ENCODE measurements at regions not wholly inside any gene's neighbourhood (a gene's known extent, or its start where the extent isn't known, plus 50 kb on each side); places are given as distances from the start of the nearest gene placed in this dataset.

GRCh38 chr11:56932572-56933220 is 56.0 kb upstream of the OR5AK2 start:
- CTCF ChIA-PET = no interaction called here
- no peaks in the 10 kb centered on the region for H3K36me3 Mint-ChIP-seq (ENCODE audit: low read depth)

GRCh38 chr11:56923116-56923515 is 65.6 kb upstream of the OR5AK2 start:
- H3K9me3 Mint-ChIP-seq = peaks cover 4% of the 10 kb centered on the region
- POLR2A ChIA-PET = no interaction called here
- H3K27ac Mint-ChIP-seq = no peak overlapping the region
- CTCF ChIA-PET = no interaction called here
- no peak for DNase-seq
- H3K4me1 Mint-ChIP-seq = no peaks in the 10 kb centered on the region
- no peaks in the 10 kb centered on the region for H3K36me3 Mint-ChIP-seq (ENCODE audit: low read depth)
- H3K27me3 Mint-ChIP-seq = no peaks in the 10 kb centered on the region
- no peak overlapping the region for H3K4me3 Mint-ChIP-seq

More at GRCh38 chr11:56932572-56933220, 56.0 kb upstream of the OR5AK2 start:
- Mint-ChIP-seq H3K4me1 (no peaks in the 10 kb centered on the region), H3K4me3 (no peak overlapping the region), H3K27ac (no peak overlapping the region), H3K9me3 (peaks cover 2% of the 10 kb centered on the region), H3K27me3 (no peaks in the 10 kb centered on the region)
- DNase-seq = no peak
- POLR2A ChIA-PET = no interaction called here

GRCh38 chr11:56922421-56922820 is 66.3 kb upstream of the OR5AK2 start:
- Mint-ChIP-seq H3K4me3 (no peak overlapping the region), H3K27me3 (no peaks in the 10 kb centered on the region)
- CTCF ChIA-PET = no interaction called here

GRCh38 chr11:56917708-56918400 is 70.9 kb upstream of the OR5AK2 start:
- POLR2A ChIA-PET = no interaction called here
- Mint-ChIP-seq H3K4me3 (no peak overlapping the region), H3K4me1 (no peaks in the 10 kb centered on the region), H3K27ac (no peak overlapping the region), H3K9me3 (peaks cover 4% of the 10 kb centered on the region), H3K36me3 (ENCODE audit: low read depth) (no peaks in the 10 kb centered on the region), H3K27me3 (no peaks in the 10 kb centered on the region)
- DNase-seq = no peak
- CTCF ChIA-PET = no interaction called here

More at GRCh38 chr11:56922421-56922820, 66.3 kb upstream of the OR5AK2 start:
- Mint-ChIP-seq H3K36me3 (ENCODE audit: low read depth) (no peaks in the 10 kb centered on the region), H3K27ac (no peak overlapping the region), H3K4me1 (no peaks in the 10 kb centered on the region), H3K9me3 (peaks cover 4% of the 10 kb centered on the region)
- DNase-seq = no peak
- POLR2A ChIA-PET = no interaction called here

- POLR2A ChIA-PET = no interaction called here
- no peak overlapping the region for H3K4me3 Mint-ChIP-seq
Observed at GRCh38 chr11:56916587-56916986, 72.1 kb upstream of the OR5AK2 start.

GRCh38 chr11:56916162-56916561 is 72.6 kb upstream of the OR5AK2 start:
- no peak overlapping the region for H3K27ac Mint-ChIP-seq

More at GRCh38 chr11:56916587-56916986, 72.1 kb upstream of the OR5AK2 start:
- no peak for DNase-seq
- CTCF ChIA-PET = no interaction called here
- no peak overlapping the region for H3K27ac Mint-ChIP-seq
- no peaks in the 10 kb centered on the region for H3K36me3 Mint-ChIP-seq (ENCODE audit: low read depth)
- H3K27me3 Mint-ChIP-seq = no peaks in the 10 kb centered on the region
- H3K9me3 Mint-ChIP-seq = peaks cover 4% of the 10 kb centered on the region
- no peaks in the 10 kb centered on the region for H3K4me1 Mint-ChIP-seq

GRCh38 chr11:56911312-56911711 is 77.4 kb upstream of the OR5AK2 start:
- Mint-ChIP-seq H3K27me3 (no peaks in the 10 kb centered on the region), H3K9me3 (no peaks in the 10 kb centered on the region), H3K27ac (no peak overlapping the region), H3K36me3 (ENCODE audit: low read depth) (no peaks in the 10 kb centered on the region), H3K4me3 (no peak overlapping the region), H3K4me1 (no peaks in the 10 kb centered on the region)
- ChIA-PET CTCF (no interaction called here), POLR2A (no interaction called here)
- no peak for DNase-seq

More at GRCh38 chr11:56916162-56916561, 72.6 kb upstream of the OR5AK2 start:
- ChIA-PET CTCF (no interaction called here), POLR2A (no interaction called here)
- Mint-ChIP-seq H3K36me3 (ENCODE audit: low read depth) (no peaks in the 10 kb centered on the region), H3K4me3 (no peak overlapping the region), H3K4me1 (no peaks in the 10 kb centered on the region), H3K27me3 (no peaks in the 10 kb centered on the region), H3K9me3 (peaks cover 4% of the 10 kb centered on the region)
- DNase-seq = no peak

- Mint-ChIP-seq H3K4me3 (no peak overlapping the region), H3K36me3 (ENCODE audit: low read depth) (no peaks in the 10 kb centered on the region), H3K27me3 (no peaks in the 10 kb centered on the region), H3K27ac (no peak overlapping the region), H3K4me1 (no peaks in the 10 kb centered on the region), H3K9me3 (no peaks in the 10 kb centered on the region)
- ChIA-PET POLR2A (no interaction called here), CTCF (interaction anchor here (0.6 kb wide), 1 partner anchor 571 kb away, joined by 3 read pairs; no protein-coding TSS in a partner anchor)
- no peak for DNase-seq
Observed at GRCh38 chr11:56910785-56911184, 77.9 kb upstream of the OR5AK2 start.

GRCh38 chr11:56910046-56910773 is 78.5 kb upstream of the OR5AK2 start:
- H3K4me1 Mint-ChIP-seq = no peaks in the 10 kb centered on the region
- no peaks in the 10 kb centered on the region for H3K36me3 Mint-ChIP-seq (ENCODE audit: low read depth)
- H3K27ac Mint-ChIP-seq = no peak overlapping the region
- no peaks in the 10 kb centered on the region for H3K9me3 Mint-ChIP-seq
- ChIA-PET POLR2A (no interaction called here), CTCF (interaction anchor here (0.6 kb wide), 1 partner anchor 571 kb away, joined by 3 read pairs; no protein-coding TSS in a partner anchor)
- no peak overlapping the region for H3K4me3 Mint-ChIP-seq
- no peak for DNase-seq
- no peaks in the 10 kb centered on the region for H3K27me3 Mint-ChIP-seq

- DNase-seq = no peak
- no peaks in the 10 kb centered on the region for H3K27me3 Mint-ChIP-seq
- no peaks in the 10 kb centered on the region for H3K4me1 Mint-ChIP-seq
- POLR2A ChIA-PET = no interaction called here
- no peak overlapping the region for H3K4me3 Mint-ChIP-seq
- CTCF ChIA-PET = no interaction called here
- H3K27ac Mint-ChIP-seq = no peak overlapping the region
- H3K36me3 Mint-ChIP-seq (ENCODE audit: low read depth) = no peaks in the 10 kb centered on the region
- no peaks in the 10 kb centered on the region for H3K9me3 Mint-ChIP-seq
Observed at GRCh38 chr11:56909563-56909962, 79.2 kb upstream of the OR5AK2 start.

- Mint-ChIP-seq H3K4me1 (no peaks in the 10 kb centered on the region), H3K9me3 (no peaks in the 10 kb centered on the region), H3K4me3 (no peak overlapping the region), H3K27ac (no peak overlapping the region), H3K27me3 (no peaks in the 10 kb centered on the region), H3K36me3 (ENCODE audit: low read depth) (no peaks in the 10 kb centered on the region)
- ChIA-PET POLR2A (no interaction called here), CTCF (no interaction called here)
- no peak for DNase-seq
Observed at GRCh38 chr11:56909080-56909479, 79.6 kb upstream of the OR5AK2 start.

GRCh38 chr11:56906683-56907148 is 82.0 kb upstream of the OR5AK2 start:
- DNase-seq = no peak
- H3K9me3 Mint-ChIP-seq = no peaks in the 10 kb centered on the region
- H3K27ac Mint-ChIP-seq = no peak overlapping the region
- no peak overlapping the region for H3K4me3 Mint-ChIP-seq
- no peaks in the 10 kb centered on the region for H3K4me1 Mint-ChIP-seq
- CTCF ChIA-PET = no interaction called here
- no peaks in the 10 kb centered on the region for H3K27me3 Mint-ChIP-seq
- POLR2A ChIA-PET = no interaction called here
- no peaks in the 10 kb centered on the region for H3K36me3 Mint-ChIP-seq (ENCODE audit: low read depth)

- POLR2A ChIA-PET = no interaction called here
- DNase-seq = no peak
- CTCF ChIA-PET = no interaction called here
- Mint-ChIP-seq H3K27me3 (no peaks in the 10 kb centered on the region), H3K27ac (no peak overlapping the region), H3K36me3 (ENCODE audit: low read depth) (no peaks in the 10 kb centered on the region), H3K9me3 (no peaks in the 10 kb centered on the region), H3K4me3 (no peak overlapping the region), H3K4me1 (no peaks in the 10 kb centered on the region)
Observed at GRCh38 chr11:56905936-56906335, 82.8 kb upstream of the OR5AK2 start.
